ENCODE measurements at regions not wholly inside any gene's neighbourhood (a gene's known extent, or its start where the extent isn't known, plus 50 kb on each side); places are given as distances from the start of the nearest gene placed in this dataset.

DNA sequence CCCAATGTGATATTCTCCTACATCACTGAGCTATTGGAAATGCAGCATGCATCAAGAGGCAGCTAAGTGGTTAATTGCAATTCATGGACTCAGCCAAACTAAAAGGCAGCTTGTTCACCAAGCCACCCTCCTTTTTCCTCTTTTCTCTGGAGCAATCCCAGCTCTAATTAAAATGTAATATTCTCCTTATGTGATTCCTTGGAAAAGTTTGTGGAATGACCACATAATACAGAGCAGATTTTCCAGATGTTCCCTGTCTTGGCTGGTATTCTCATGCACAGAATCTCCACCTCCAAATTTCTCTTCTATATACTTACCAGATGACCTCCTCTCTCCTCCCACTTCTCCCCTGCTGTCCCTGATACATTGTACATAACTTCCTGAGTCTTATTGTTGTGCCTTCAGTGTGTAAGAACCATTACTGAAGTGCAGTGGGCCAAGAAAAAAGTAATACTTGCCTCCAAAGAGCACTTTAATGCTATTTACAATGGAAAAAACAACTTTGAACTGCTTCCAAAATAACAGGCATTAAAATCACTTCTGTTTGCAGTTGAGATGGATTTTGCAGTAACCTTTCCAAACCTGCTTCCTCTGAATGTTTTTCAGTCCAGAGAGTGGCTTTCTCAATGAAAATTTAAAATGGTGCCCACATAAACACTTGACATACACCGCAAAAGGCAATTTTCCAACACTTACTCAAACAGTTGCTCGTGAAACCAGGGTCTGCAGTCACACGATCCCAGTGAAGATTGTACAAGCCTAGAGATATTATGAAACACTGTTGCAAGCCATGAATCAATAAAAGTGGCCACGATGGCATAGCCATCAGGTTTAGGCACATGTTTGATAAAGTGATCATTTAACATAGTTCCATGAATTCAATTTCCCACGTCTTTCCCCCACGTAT is 258.0 kb downstream of the MTX2 start:
- Mint-ChIP-seq H3K4me3 (ENCODE audit: unreplicated experiment) (no peak overlapping the region), H3K9me3 (ENCODE audit: unreplicated experiment) (no peaks in the 10 kb centered on the region), H3K27me3 (ENCODE audit: unreplicated experiment) (peaks cover 2% of the 10 kb centered on the region), H3K4me1 (ENCODE audit: unreplicated experiment) (peaks cover 43% of the 10 kb centered on the region), H3K36me3 (ENCODE audit: low read depth, unreplicated experiment) (no peaks in the 10 kb centered on the region), H3K27ac (ENCODE audit: unreplicated experiment) (no peak overlapping the region)
- DNase-seq (ENCODE audit: low spot score) = no peak
- no peak for TF ChIP-seq CTCF (IDR thresholded peaks at IDR 0.05; ENCODE audit: unreplicated experiment)

GRCh38 chr2:176531608-176532007 is 262.4 kb downstream of the MTX2 start:
- no peak for TF ChIP-seq CTCF (IDR thresholded peaks at IDR 0.05; ENCODE audit: unreplicated experiment)

DNA sequence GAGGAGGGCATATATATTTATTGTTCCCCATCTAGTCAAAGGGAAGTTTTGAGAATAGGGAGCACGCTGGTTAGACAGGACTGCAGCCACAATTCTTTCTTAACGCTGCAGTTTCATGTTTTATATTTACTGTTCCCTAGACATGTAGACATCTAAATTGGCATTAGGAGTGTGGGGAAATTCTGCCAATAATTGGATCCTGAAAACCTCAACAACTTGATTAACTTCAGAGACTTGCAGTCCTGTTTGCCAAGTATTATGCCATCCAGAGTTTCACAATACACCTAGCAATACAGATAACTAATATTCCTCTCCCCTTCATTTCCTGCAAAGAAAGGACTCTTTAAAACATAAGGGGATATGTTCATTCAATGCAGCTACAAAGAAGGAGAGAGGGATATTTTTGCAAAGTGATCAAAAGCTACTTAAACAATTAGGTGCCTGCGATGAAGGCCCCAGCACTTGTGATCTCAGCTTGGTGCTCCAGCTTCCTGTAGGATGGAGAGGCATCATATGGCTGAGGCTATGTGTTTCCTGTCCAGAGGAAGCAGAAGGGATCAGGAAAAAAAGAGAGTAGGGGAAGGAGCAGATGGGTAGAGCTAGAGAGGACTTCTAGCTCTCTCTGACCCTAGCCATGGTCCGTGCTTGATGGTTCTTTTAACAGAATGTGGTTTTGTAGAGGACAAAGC is 264.4 kb downstream of the MTX2 start:
- Mint-ChIP-seq H3K4me3 (ENCODE audit: unreplicated experiment) (no peak overlapping the region), H3K36me3 (ENCODE audit: low read depth, unreplicated experiment) (no peaks in the 10 kb centered on the region), H3K27me3 (ENCODE audit: unreplicated experiment) (peaks cover 3% of the 10 kb centered on the region), H3K4me1 (ENCODE audit: unreplicated experiment) (peaks cover 46% of the 10 kb centered on the region), H3K9me3 (ENCODE audit: unreplicated experiment) (no peaks in the 10 kb centered on the region), H3K27ac (ENCODE audit: unreplicated experiment) (no peak overlapping the region)
- DNase-seq (ENCODE audit: low spot score) = no peak
- no peak for TF ChIP-seq CTCF (IDR thresholded peaks at IDR 0.05; ENCODE audit: unreplicated experiment)

More at GRCh38 chr2:176531608-176532007, 262.4 kb downstream of the MTX2 start:
- no peak overlapping the region for H3K4me3 Mint-ChIP-seq (ENCODE audit: unreplicated experiment)
- peaks cover 50% of the 10 kb centered on the region for H3K4me1 Mint-ChIP-seq (ENCODE audit: unreplicated experiment)
- no peaks in the 10 kb centered on the region for H3K9me3 Mint-ChIP-seq (ENCODE audit: unreplicated experiment)
- H3K27me3 Mint-ChIP-seq (ENCODE audit: unreplicated experiment) = peaks cover 3% of the 10 kb centered on the region
- no peak overlapping the region for H3K27ac Mint-ChIP-seq (ENCODE audit: unreplicated experiment)
- DNase-seq (ENCODE audit: low spot score) = no peak
- H3K36me3 Mint-ChIP-seq (ENCODE audit: low read depth, unreplicated experiment) = no peaks in the 10 kb centered on the region

DNA sequence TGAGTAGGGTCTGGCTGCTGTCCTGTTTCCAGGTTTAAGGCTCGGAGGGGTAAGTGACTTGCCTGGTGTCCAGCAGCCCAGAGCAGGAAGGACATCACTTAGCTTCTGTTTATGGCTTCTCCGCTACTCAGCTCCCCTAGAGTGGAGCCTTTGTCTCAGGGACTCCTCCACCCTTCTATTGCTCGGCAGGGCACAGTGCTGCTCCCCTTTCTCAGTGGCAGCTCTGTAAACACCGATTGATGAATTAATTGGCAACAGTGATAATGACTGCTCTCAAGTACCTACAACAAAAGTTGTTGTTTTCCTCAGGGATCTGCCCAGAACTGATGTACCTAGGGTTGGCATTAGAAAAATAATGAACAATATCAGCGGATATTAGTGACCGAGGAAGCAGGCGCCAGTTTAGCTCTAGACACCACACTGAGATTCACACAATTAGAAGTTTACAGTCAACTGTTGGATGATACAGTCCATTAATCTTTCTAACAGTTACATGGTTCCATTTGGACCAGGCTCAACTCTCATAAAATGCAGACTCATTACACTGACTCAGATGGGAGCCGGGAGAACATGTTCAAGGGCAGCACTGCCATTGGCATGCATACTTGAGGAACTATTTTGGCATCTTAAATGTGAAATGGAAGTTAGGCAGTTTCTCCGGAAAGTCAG is 265.7 kb downstream of the MTX2 start:
- Mint-ChIP-seq H3K27me3 (ENCODE audit: unreplicated experiment) (peaks cover 1% of the 10 kb centered on the region), H3K9me3 (ENCODE audit: unreplicated experiment) (no peaks in the 10 kb centered on the region), H3K27ac (ENCODE audit: unreplicated experiment) (no peak overlapping the region), H3K36me3 (ENCODE audit: low read depth, unreplicated experiment) (no peaks in the 10 kb centered on the region), H3K4me3 (ENCODE audit: unreplicated experiment) (no peak overlapping the region), H3K4me1 (ENCODE audit: unreplicated experiment) (peaks cover 54% of the 10 kb centered on the region)
- TF ChIP-seq CTCF (IDR thresholded peaks at IDR 0.05; ENCODE audit: unreplicated experiment) = no peak
- DNase-seq (ENCODE audit: low spot score) = no peak
